PC-9 (cell line): ENCODE measurements at regions not wholly inside any gene's neighbourhood (a gene's known extent, or its start where the extent isn't known, plus 50 kb on each side); places are given as distances from the start of the nearest gene placed in this dataset.

Experiments used
- BruUV-seq: library from RNA; stranded (reverse); fragments of 400-500 nt; replicated peaks from 2 replicates; lab custom pipeline; 2021; lab: Mats Ljungman, UMichigan
- CTCF ChIA-PET: fragments of 300-600 bp; sonication (Branson Sonifier 250); formaldehyde crosslinking; loops from one replicate; lab custom pipeline; 2022; ENCODE audit warnings: antibody characterized with exemption; lab: Charles Lee
- POLR2A ChIA-PET: fragments of 300-600 bp; sonication (Branson Sonifier 250); formaldehyde crosslinking; loops from one replicate; lab custom pipeline; 2022; ENCODE audit warnings: antibody characterized with exemption; ENCODE audit not compliant: unreplicated experiment; lab: Charles Lee
- DNase-seq, 2 experiments: peaks; one replicate each; pipeline versions ENCODE4 v3.0.0 to v3.0.0-alpha.2; 2015 to 2022; ENCODE audit warnings: mixed read lengths in 1 of 2
- H2AFZ ChIP-seq: fragments of 200-600 bp; sonication (generic); 2 replicates; pipeline ENCODE4 v1.8.1; 2017; ENCODE audit warnings: antibody characterized with exemption
- H3F3A ChIP-seq: fragments of 200-600 bp; sonication (generic); 2 replicates; pipeline ENCODE4 v1.8.1; 2017; ENCODE audit warnings: antibody characterized with exemption, mild to moderate bottlenecking, low read depth; ENCODE audit not compliant: insufficient read depth
- H3K27ac ChIP-seq: fragments of 200-600 bp; sonication (generic); 2 replicates; pipeline ENCODE4 v1.6.1; 2016; ENCODE audit warnings: mixed run types
- H3K27me3 ChIP-seq: fragments of 200-600 bp; sonication (generic); 2 replicates; pipeline ENCODE4 v1.6.1; 2016; ENCODE audit warnings: low read depth, mixed run types; ENCODE audit not compliant: insufficient read depth
- H3K36me3 ChIP-seq: fragments of 200-600 bp; sonication (generic); 2 replicates; pipeline ENCODE4 v1.6.1; 2016; ENCODE audit warnings: low read depth, mixed run types
- H3K4me1 ChIP-seq: fragments of 200-600 bp; sonication (generic); replicated peaks from 2 replicates; pipeline ENCODE4 v1.6.1; 2016; ENCODE audit warnings: mixed run types; ENCODE audit not compliant: insufficient read depth
- H3K4me2 ChIP-seq: fragments of 200-600 bp; sonication (generic); 2 replicates; pipeline ENCODE4 v1.6.1; 2017; ENCODE audit warnings: mixed run types
- H3K4me3 ChIP-seq: fragments of 200-600 bp; sonication (generic); 2 replicates; pipeline ENCODE4 v1.6.1; 2016; ENCODE audit warnings: mixed run types
- H3K79me2 ChIP-seq: fragments of 200-600 bp; sonication (generic); 2 replicates; pipeline ENCODE4 v1.6.1; 2017; ENCODE audit warnings: low read depth, mixed run types
- H3K9me2 ChIP-seq: fragments of 200-600 bp; sonication (generic); 2 replicates; pipeline ENCODE4 v1.8.1; 2017; ENCODE audit warnings: mild to moderate bottlenecking; ENCODE audit not compliant: insufficient read depth
- H3K9me3 ChIP-seq: fragments of 200-600 bp; sonication (generic); 2 replicates; pipeline ENCODE4 v1.8.1; 2016; ENCODE audit warnings: low read depth; ENCODE audit not compliant: insufficient read depth
- H4K20me1 ChIP-seq: fragments of 200-600 bp; sonication (generic); 2 replicates; pipeline ENCODE4 v1.8.1; 2017; ENCODE audit not compliant: insufficient read depth
- EZH2 ChIP-seq: fragments of 200-600 bp; sonication (generic); IDR thresholded peaks from 2 replicates; pipeline ENCODE4 v1.8.0; 2017; ENCODE audit warnings: antibody characterized with exemption, low read depth
- intact Hi-C: fragments of 100-400 bp; cut with micrococcal nuclease; formaldehyde crosslinking; loops from one replicate; pipeline ENCODE4 v1.10.0; 2022; ENCODE audit not compliant: unreplicated experiment
- TF ChIP-seq, protein P1 (sequence below): fragments of 200-600 bp; sonication (generic); conservative IDR thresholded peaks from 2 replicates; pipeline ENCODE4 v1.6.1; 2017; ENCODE audit warnings: mixed run types, antibody characterized with exemption, mild to moderate bottlenecking, moderate library complexity

DNA sequence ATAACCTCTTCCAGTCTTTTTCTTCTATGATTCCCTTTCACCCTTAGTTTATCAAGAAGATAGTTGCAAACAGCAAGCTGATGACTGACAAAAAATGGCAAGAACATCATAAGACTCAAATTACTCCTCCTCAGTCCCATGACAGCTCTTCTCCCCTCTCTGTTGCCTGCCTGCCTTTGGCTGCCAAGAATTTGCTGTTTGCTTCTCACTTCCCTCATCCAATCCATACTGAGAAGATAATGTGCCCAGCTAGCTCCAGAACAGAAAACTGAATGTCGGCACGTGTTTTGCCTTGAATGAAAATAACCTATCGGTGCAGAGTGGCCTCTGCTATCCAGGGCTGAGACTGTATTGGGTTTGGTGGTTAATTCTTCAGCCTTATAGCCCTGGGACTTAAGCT lies 192.1 kb downstream of the PPARGC1A start:
- H3K4me3 ChIP-seq: no peak overlapping the region
- no peaks in the 10 kb centered on the region for H3F3A ChIP-seq
- H3K9me3 ChIP-seq: no peaks in the 10 kb centered on the region
- BruUV-seq: no TSS peak
- H3K79me2 ChIP-seq: no peaks in the 10 kb centered on the region
- no peak overlapping the region for H3K4me2 ChIP-seq
- H3K27ac ChIP-seq: no peak overlapping the region
- H2AFZ ChIP-seq: no peak overlapping the region
- intact Hi-C loops: no loop called here
- H4K20me1 ChIP-seq: no peaks in the 10 kb centered on the region
- ChIA-PET POLR2A (no interaction called here), CTCF (no interaction called here)
- H3K27me3 ChIP-seq: no peaks in the 10 kb centered on the region
- no peaks in the 10 kb centered on the region for H3K4me1 ChIP-seq
- H3K36me3 ChIP-seq: no peaks in the 10 kb centered on the region
- H3K9me2 ChIP-seq: no peaks in the 10 kb centered on the region; the same call in 1 of the 2 replicates
- TF ChIP-seq, protein P1, sequence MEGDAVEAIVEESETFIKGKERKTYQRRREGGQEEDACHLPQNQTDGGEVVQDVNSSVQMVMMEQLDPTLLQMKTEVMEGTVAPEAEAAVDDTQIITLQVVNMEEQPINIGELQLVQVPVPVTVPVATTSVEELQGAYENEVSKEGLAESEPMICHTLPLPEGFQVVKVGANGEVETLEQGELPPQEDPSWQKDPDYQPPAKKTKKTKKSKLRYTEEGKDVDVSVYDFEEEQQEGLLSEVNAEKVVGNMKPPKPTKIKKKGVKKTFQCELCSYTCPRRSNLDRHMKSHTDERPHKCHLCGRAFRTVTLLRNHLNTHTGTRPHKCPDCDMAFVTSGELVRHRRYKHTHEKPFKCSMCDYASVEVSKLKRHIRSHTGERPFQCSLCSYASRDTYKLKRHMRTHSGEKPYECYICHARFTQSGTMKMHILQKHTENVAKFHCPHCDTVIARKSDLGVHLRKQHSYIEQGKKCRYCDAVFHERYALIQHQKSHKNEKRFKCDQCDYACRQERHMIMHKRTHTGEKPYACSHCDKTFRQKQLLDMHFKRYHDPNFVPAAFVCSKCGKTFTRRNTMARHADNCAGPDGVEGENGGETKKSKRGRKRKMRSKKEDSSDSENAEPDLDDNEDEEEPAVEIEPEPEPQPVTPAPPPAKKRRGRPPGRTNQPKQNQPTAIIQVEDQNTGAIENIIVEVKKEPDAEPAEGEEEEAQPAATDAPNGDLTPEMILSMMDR: no peak
- no peak for TF ChIP-seq EZH2
- DNase-seq: no peak

- Histone ChIP-seq H3K4me1 (no peaks in the 10 kb centered on the region), H3K4me2 (no peak overlapping the region), H2AFZ (no peak overlapping the region), H3K9me3 (no peaks in the 10 kb centered on the region), H3K36me3 (no peaks in the 10 kb centered on the region), H3K4me3 (no peak overlapping the region), H3K79me2 (no peaks in the 10 kb centered on the region), H3K27ac (no peak overlapping the region), H3K9me2 (no peaks in the 10 kb centered on the region; the same call in 1 of the 2 replicates), H4K20me1 (no peaks in the 10 kb centered on the region), H3F3A (no peaks in the 10 kb centered on the region), H3K27me3 (no peaks in the 10 kb centered on the region)
- intact Hi-C loops: no loop called here
- DNase-seq: no peak
- ChIA-PET CTCF (no interaction called here), POLR2A (no interaction called here)
- TF ChIP-seq, protein P1: no peak
- TF ChIP-seq EZH2: no peak
- BruUV-seq: no TSS peak
These were observed 192.8 kb downstream of the PPARGC1A start for GRCh38 chr4:23697001-23697528.

DNA sequence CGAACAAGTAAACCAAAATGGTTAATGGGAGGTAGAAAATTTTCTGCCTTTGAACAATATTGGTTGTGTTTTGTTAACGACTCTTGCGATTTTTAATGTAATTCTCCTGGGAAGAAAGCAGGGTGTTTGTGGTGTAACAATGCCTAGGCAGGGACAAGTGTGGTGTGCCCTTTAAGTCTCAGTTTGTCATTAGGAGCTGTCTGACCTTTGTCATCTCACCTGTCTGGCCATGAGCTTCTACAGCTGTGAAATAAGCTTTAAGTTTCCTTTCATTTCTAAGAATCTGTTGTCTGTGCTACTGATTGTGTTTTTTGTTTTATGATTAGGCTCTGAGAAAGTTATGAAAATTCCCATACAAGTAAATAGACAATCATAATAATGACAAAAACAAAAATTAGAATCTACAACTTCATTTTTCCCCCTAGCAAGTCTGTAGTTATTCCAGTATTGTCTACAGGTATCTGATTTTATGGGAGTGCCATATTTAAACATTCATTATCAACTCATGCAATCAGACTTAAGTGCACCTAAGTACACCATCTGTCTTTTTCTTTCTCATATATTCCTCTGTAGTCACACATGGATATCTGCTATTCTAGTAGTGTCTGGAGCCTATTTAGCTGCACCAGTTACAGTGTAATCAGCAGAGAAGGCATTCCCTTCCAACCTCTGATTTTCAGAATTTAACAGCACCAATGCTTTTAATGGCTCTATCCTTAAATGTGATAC lies 203.5 kb downstream of the PPARGC1A start:
- Histone ChIP-seq H3K4me2 (no peak overlapping the region), H3K79me2 (no peaks in the 10 kb centered on the region), H3K36me3 (no peaks in the 10 kb centered on the region), H3F3A (no peaks in the 10 kb centered on the region), H3K4me1 (no peaks in the 10 kb centered on the region), H3K4me3 (no peak overlapping the region), H3K27me3 (no peaks in the 10 kb centered on the region), H4K20me1 (no peaks in the 10 kb centered on the region), H2AFZ (no peak overlapping the region), H3K9me2 (no peaks in the 10 kb centered on the region), H3K9me3 (no peaks in the 10 kb centered on the region), H3K27ac (no peak overlapping the region)
- intact Hi-C loops: no loop called here
- no TSS peak for BruUV-seq
- TF ChIP-seq EZH2: no peak
- TF ChIP-seq, protein P1: no peak
- no peak for DNase-seq
- ChIA-PET CTCF (no interaction called here), POLR2A (no interaction called here)
